GF-D8 (cell line): ENCODE measurements at regions not wholly inside any gene's neighbourhood (a gene's known extent, or its start where the extent isn't known, plus 50 kb on each side); places are given as distances from the start of the nearest gene placed in this dataset.

Experiments used
- DNase-seq: peaks from one replicate; lab custom pipeline; 2025; lab: John Stamatoyannopoulos, UW

DNA sequence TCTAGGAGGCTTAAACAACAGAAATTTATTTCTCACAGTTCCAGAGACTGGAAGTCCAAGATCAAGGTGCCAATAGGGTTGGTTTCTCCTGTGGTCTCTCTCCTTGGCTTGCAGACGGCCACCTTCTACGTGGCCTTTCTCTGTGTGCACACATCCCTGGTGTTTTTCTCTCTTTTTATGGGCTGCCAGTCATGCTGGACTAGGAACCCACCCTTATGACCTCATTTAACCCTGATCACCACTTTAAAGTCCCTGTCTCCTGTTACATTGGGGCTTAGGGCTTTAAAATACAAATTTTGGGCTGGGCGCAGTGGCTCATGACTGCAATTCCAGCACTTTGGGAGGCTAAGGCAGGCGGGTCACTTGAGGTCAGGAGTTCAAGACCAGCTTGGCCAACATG lies 157.1 kb downstream of the TLE1 start:
- DNase-seq: no peak

DNA sequence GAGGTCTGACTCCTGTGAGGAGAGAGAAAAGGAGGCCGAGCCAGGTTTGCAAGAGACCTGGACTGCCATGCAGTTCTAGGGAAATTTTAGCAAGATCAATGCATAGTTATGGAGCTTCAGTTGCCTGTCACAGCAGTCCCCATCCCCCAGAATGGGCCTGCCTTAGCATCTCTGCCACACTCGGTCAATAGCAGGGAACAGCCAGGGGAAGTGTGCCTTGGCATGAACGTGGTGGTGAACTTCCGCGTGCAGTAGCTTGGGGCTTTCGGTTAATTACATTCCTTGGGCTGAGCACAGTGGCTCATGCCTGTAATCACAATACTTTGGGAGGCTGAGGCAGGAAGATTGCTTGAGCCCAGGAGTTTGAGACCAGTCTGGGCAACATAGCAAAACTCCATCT lies 157.8 kb downstream of the TLE1 start:
- no peak for DNase-seq

DNA sequence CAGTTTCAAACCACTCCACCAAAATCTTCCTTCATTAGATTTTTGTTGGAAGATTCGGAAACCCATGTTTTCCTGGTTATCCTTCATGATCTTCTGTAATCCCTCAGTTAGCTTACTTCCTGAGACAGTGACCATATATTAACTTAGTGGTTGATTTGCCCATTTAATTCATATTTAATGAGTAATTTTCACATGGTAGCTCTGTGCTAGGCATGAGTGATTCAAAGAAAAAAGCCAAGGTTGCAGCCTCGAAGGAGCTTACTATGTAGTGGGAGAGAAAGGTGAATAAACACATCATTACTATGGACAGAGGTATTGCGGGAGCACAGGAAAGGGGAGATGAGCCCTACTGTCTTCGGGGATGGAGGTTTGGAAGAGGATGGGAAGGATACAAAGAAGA lies 158.5 kb downstream of the TLE1 start:
- no peak for DNase-seq

DNA sequence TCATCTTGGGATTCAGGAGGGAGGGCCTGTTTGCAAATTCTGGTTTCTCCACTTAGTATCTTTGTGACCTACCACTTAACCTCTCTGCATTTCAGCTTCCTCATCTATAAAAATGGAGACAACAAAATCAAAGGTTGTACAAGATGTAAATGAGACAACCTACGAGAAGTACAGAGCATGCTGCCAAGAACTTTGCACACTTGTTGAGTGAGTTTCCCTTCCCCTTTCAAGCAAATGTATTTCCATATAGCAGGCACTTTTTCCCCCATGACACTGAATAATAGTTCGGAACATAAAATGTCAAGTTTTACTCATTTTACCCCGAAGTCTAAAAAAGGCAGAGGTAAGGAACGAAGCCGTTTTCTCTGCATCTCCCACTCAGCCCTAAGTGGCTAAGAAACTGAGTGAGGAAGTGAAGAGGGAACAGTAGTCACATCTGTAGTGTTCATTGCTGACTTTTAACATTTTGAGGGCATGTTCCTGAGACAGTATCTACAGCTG lies 159.0 kb downstream of the TLE1 start:
- no peak for DNase-seq

DNA sequence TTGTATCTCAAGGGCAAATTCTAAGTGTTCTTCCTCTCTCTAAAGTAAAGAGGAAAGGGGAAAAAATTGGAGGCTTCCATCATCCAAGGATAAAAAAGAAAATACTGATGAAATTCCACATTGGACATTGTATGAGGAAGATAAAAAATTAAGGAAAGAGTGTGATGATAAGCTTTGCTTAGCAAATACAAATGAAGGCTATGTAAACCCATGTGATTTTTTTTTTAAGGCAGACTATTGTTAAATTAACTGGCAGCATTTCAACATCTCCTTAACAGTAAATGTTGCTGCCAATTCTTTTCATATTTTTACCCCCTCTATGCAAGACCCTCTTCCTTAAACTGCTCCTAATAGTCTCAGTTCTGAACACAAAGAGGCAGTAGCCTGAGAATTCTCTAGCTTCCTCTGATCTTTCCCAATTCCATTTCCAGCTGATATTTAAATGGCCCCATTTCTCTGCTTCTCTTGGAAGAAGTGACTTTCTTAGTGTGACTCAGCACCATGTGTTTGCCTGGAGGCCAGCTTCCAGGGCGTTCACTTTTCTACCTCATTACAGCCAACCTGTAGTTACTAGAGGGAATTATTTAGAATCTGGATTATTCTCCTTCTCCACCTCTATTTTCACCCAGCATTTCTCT lies 159.7 kb downstream of the TLE1 start:
- DNase-seq: no peak

DNA sequence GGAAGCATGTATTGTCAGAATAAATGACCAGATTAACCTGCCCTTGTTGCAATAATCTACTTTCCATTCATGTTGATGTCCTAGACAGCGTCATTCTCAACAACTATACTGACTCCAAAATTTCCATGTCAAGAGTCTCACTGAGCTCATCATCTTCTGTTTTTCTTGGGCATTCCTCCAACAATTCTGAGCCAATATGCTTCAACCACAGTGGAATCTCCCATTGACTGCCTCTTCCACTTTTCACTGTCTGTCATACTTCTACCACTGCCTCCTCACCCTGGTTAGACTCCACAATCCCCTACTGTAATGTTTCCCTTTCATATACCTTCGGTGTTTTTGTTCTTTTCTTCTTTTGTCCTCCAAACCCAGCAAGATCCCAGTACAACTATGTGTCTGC lies 162.8 kb downstream of the TLE1 start:
- DNase-seq: no peak

DNA sequence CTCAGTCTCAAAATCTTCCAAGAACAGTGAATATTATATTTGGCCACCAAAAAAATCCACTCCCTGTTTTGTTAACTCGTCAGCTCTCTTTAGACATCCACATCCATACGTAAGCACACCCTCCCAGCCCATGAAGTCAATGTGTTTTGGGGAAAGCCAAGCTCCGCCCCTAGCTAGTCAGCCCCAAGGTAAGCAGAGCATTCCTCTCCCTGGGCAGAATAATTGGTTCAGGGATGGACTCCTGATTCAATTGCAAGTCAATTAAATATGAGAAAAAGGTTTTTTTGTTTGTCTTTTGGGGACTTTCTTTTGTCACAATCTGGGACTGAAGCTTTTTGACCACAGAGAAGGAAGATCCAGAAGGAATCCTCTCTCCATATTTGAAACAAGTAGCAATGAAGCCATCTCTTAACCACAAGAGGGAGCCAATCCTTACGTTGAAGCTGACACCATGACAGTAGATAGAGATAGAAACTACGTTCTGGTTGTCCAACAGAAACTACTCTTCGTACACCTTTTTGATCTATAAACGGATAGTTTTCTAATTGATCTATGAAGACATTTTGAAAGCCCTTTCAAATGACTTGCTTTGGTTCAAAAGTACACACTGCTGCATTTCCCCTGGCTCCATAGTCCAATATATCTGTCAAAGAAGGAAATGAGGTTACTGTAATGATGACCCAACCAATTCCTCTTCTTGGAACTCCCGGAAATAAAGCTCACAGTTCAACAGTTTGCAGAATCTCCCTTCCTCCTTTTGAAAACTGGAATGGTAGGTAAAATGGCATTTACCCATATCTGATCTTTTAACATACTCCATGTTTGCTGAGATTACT lies 166.4 kb downstream of the TLE1 start:
- no peak for DNase-seq

DNA sequence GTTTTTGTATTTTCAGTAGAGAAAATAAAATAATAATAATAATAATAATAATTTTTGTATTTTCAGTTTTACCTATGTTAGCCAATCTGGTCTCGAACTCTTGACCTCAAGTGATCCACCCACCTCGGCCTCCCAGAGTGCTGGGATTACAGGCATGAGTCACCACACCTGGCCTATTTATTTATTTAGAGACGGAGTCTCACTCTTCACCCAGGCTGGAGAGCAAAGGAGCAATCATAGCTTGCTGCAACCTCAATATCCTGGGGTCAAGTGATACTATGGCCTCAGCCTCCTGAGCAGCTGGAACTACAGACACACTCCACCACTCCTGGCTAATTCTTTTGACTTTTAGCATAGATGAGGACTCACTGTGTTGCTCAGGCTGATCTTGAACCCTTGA lies 167.5 kb downstream of the TLE1 start:
- no peak for DNase-seq

DNA sequence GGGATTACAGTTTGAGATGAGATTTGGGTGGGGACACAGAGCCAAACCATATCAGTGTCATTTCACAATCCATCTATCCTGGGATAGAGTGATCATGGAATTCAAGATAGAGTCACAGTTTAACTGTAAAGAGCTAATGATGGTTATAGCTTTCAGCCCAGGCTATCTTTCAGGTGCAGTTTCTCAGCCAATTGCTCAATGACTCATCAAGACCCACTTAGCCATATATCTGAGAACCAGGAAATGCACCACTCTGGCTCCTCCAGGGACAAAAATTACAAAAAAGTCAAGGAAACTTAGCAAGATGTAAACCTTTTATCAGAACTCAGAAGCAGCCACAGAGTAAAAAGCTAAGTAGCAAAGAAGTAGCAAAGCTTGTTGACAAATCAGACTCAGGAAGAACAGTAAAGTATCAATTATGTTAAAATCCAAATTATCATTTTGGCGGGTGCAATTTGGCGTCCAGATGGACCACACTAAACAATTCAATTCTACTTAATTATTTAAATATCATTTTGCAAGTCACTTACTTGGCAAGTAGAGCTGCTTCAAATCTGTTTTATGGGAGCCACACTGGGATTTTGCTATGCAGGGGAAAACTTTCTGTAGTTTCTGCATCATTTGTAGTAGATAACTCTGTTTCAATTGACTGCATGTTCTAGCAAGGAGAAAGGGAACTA lies 169.4 kb downstream of the TLE1 start:
- DNase-seq: no peak

DNA sequence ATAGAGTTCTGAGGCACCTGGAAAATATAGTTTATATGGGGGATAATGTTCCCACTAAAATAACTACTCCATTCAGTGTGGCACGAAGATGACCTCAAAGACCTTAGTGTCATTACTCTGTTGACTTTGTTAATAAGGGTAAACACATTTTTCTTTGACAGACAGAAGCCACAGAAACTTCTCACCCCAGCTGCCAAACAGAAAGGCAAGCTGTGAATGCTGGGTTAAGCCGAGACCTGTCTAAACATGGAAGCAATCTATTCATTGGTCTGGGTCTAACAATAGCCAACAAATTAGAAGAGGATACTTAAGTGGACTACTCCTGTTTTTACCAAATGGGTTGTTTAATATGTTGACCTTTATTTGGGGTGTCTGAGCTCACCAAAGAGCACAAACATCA lies 171.4 kb downstream of the TLE1 start:
- no peak for DNase-seq

DNA sequence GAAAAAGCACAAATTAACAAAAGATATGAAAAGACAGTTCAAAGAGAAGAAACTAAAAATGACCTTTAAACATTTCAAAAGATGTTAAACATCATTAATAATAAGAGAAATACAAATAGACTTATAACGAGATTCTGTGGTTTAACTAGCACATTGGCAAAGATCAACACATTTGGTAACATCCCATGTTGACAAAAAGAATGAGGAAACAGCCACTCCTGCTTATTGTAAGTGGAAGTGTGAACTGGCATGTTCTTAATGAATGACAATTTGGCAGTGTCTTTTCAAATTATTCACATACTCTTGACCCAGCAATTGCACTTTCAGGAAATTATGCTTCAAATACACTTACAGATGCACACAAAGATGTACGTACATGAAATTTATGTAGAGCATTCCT lies 176.3 kb downstream of the TLE1 start:
- no peak for DNase-seq

DNA sequence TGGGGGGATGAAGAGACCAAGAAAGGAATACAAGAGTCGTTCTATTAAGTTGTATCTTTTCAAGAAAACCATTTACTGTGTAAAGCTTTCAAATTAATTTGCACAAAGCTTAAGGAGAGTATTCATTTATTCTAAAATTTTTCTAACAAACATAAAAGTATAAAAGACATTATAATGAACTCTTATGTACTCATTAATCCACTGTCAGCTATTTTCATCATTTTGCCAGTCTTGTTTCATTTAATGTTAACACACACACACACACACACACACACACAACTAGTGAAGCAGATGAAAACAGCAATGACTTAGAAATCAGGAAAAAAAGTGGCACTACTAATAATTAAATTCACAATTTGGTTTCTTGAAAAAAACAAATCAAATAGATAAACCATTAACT lies 176.7 kb downstream of the TLE1 start:
- no peak for DNase-seq

DNA sequence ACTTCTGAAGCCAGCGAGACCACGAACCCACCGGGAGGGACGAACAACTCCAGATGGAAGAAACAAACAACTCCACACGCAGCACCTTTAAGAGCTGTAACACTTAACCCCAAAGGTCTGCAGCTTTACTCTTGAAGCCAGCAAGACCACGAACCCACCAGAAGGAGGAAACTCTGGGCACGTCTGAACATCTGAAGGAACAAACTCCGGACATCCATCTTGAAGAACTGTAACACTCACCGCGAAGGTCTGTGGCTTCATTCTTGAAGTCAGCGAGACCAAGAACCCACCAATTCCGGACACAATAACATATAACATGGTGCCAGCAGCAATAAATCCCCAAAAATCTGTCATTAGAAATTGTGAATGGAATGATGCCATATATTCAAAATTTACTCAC lies 180.9 kb downstream of the TLE1 start:
- DNase-seq: no peak

DNA sequence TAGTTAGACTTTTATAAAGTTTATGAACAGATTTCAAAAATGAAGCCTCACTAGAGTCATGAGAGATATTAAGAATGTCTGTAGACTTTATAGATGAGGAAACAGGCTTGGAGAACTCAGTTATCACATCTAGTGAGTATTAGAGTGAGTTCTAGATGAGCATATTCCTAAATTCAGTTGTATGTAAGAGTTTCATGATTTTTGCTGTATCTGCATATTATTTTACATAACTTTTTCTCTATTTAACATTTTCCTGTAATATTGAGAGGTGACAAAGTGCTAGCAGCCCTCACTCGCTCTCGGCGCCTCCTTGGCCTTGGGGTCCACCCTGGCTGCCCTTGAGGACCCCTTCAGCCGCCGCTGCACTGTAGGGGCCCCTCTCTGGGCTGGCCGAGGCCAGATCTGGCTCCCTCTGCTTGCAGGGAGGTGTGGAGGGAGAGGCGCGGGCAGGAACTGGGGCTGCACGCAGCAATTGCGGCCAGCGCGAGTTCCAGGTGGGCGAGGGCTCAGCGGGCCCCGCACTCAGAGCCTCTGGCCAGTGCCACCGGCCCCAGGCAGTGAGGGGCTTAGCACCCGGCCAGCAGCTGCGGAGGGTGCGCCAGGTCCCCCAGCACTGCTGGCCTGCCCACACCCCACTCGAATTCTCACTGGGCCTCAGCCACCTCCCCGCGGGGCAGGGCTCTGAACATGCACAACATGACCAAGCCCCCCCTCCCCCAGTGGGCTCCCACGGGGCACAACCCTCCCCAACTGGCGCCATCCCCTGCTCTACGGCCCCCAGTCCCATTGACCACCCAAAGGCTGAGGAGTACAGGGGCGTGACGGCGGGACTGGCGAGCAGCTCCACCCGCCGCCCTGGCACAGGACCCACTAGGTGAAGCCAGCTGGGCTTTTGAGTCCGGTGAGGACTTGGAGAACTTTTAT lies 182.1 kb downstream of the TLE1 start:
- DNase-seq: no peak

DNA sequence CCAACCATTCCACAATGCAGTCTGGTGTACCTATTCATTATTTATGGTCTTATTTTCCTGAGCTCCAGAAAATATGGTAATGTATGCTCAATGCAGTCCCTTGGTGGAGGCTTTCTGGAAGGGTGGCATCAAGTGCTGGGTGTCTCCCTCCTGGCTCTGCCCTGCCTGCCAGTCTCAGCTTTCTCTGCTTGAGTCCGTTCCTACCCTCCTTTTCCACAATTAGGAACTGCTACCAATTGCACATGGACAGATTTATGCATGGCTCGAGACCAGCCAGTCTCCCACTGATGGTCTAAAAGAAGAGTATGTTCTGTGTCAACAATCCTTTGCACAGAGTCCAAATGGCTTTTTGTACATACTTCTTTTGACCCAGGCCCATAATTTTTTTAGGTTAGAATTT lies 189.8 kb downstream of the TLE1 start:
- DNase-seq: no peak

DNA sequence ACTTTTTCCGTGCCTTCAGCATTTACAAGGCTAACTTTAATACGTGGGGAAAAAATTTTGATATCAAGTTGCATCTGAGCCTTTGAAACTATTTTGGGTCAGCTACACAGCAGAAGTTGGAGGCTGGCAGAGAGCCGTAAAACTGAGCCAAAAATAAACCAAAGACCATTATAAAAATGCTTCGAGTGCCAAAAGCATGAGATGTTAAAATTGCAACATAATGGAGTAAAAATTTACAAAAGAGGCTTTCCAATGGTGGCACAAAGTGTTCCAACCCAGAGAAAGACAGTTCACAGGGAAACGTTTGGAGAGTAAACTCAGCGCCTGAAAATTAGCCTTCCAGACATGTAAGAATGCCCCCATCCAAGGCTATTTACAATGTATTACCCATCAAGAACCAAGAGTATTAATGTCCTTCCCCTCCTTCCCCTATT lies 190.3 kb downstream of the TLE1 start:
- DNase-seq: no peak

DNA sequence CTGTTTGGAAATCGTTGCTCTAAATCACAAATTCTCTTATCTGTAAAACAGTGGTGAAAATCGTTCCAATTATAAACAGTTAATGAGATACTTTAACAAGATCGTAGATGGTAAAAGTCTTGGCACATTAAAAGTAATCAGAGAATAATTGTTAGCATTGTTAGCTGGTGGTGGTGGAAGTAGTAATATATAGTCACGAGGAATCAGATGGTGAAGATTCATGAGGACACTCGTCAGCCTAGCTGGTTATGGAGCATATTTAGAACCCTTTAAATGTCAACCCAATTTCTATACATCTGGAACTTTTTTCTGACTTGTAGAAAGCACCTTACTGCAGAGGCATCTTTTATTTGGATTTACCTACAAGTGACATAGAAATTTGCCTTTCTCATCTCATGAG lies 190.8 kb downstream of the TLE1 start:
- no peak for DNase-seq

DNA sequence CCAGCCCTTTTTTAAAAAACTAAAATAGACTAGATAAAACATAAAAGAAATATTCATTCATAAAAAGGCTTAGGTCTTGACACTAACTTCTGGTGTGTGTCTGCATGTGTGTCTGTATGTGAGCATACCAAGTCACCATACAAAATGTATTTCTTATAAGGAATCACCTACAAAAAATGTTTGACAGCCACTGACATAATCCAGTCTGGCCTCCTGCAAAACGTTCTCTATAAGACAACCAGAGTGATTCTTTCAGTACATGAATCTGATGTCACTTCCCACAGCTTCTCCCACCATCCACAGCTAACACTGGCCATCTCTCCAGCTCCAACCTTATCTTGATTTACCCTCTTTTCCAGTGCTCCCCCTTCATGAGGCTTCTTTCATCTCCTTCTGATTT lies 192.3 kb downstream of the TLE1 start:
- DNase-seq: no peak

DNA sequence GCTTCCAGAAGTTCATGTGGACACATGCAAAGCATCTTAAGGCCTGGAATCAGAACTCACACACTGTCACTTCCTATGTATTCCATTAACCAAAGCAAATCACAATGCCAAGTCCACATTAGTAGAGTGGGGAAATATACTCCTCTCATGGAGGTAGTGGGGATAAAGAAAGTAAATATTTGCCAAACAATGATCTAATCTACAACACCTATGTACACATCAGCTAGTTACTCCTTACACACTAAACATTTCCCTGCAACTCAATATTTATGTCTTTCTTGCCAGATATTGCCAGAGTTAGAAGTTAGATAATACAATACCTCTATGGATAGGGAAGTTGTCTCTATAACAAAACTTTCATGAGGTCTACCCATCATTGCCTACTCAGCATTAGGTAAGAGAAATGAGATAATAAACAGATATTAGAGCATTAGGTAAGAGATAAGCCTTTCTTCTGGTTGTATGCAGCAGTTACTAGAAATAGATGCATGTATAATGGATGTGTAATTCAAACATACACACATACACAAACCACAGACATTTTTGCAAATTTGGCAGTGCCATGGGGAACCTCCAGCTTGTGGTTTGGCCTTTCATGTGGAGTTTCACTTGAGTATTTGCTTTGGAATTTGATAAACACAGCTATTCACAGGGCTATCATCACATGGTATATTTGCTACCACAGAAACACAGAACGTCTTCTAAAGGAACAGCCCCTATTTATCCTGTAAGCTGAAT lies 196.5 kb downstream of the TLE1 start:
- DNase-seq: no peak

DNA sequence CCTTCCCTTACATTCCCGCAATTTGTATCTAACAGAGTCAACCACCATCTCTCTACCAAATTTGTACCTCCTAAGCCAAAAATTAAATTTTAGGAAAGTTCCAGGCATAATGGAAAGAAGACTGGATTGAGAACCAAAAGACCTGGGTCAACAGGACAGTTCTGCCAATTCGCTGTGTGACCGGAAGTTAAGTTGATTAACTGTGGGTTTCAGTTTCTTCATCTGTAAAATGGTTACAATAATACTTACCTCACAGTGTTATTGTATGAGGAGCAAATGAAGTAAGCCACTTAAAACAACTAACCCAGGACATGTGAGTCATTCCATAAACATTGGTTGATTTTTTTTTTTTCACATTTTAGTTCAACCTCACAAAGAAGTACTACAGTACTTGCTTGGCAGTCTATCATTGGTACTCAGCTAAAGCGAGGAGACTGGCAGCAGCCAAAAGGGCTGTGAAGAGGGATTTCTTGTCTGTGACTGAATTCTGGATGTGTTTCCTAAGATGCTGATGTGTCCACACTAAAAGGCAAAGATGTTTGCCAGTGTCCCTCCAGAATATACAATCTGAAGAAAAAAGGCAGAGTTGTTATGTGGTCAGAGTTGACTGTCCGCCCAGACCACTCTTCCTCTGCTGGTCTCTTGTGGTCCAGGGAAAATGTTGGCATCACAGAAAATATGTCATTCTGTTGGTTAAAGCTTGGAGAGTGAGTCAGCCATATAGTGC lies 198.6 kb downstream of the TLE1 start:
- no peak for DNase-seq

DNA sequence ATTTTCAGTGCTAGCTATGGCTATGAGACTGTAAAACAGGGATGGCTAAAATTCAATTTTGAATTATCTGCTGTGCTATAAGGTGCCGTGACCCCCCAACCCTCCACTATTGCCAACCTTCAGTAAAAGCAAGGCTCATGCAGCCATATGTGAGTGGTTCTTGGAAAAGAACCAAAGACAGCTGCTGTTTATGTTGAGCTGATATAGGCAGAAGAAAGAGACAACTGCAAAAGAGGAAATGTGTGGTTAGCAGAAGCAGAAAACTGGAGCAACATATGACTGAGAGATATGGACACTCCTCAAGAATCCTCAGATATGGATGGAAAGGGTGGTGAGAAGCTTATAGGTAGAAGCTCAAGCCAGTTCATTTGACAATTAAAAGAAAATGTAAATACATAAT lies 200.3 kb downstream of the TLE1 start:
- DNase-seq: no peak
